Epithelial cell of proximal tubule (primary cell): ENCODE measurements at regions not wholly inside any gene's neighbourhood (a gene's known extent, or its start where the extent isn't known, plus 50 kb on each side); places are given as distances from the start of the nearest gene placed in this dataset.

Experiments used
- DNase-seq: peaks from one replicate; pipeline ENCODE4 v3.0.0-alpha.2; 2011; ENCODE audit warnings: low read depth
- H3K4me3 ChIP-seq: 2 replicates; pipeline ENCODE4 v1.5.1; 2011; ENCODE audit warnings: low read depth, mild to moderate bottlenecking, low read length
- CTCF ChIP-seq: conservative IDR thresholded peaks from 2 replicates; pipeline ENCODE4 v1.5.1; 2012; ENCODE audit warnings: low read depth, mild to moderate bottlenecking, low read length

GRCh38 chr17:71458322-71458721 is 662.5 kb upstream of the SOX9 start:
- H3K4me3 ChIP-seq: no peak overlapping the region
- no peak for DNase-seq
- no peak for TF ChIP-seq CTCF

GRCh38 chr17:71460943-71461342 is 659.9 kb upstream of the SOX9 start:
- no peak for DNase-seq
- peak; percentile 69 for TF ChIP-seq CTCF
- no peak overlapping the region for H3K4me3 ChIP-seq

- H3K4me3 ChIP-seq: no peak overlapping the region
- no peak for TF ChIP-seq CTCF
- no peak for DNase-seq
Observed at GRCh38 chr17:71461498-71462169, 659.2 kb upstream of the SOX9 start.

GRCh38 chr17:71464241-71464640 is 656.6 kb upstream of the SOX9 start:
- no peak overlapping the region for H3K4me3 ChIP-seq
- no peak for TF ChIP-seq CTCF
- DNase-seq: no peak

GRCh38 chr17:71464751-71465150 is 656.1 kb upstream of the SOX9 start:
- DNase-seq: no peak
- no peak for TF ChIP-seq CTCF
- no peak overlapping the region for H3K4me3 ChIP-seq

- no peak overlapping the region for H3K4me3 ChIP-seq
- DNase-seq: no peak
- no peak for TF ChIP-seq CTCF
Observed at GRCh38 chr17:71467719-71468118, 653.1 kb upstream of the SOX9 start.

- no peak for TF ChIP-seq CTCF
- no peak overlapping the region for H3K4me3 ChIP-seq
- DNase-seq: no peak
Observed at GRCh38 chr17:71470062-71470461, 650.8 kb upstream of the SOX9 start.
